Esophagus (tissue), 2 donors: ENCODE measurements at regions not wholly inside any gene's neighbourhood (a gene's known extent, or its start where the extent isn't known, plus 50 kb on each side); places are given as distances from the start of the nearest gene placed in this dataset.
"Not testable (repeated sequence)": the region's sequence is repeated elsewhere in the genome, so short reads cannot be mapped to it uniquely, and the experiment has no call there.

Experiments
- H3K27ac ChIP-seq, 2 donors: one replicate each; pipeline ENCODE4 v1.5.1; 2013; ENCODE audit warnings: low read depth in 2 of 2, mild to moderate bottlenecking in 2 of 2, inconsistent platforms in 1 of 2, low read length in 1 of 2, moderate library complexity in 1 of 2
- H3K27me3 ChIP-seq, 2 donors: one replicate each; pipeline ENCODE4 v1.6.1; 2013; ENCODE audit warnings: low read length in 2 of 2, control low read depth in 1 of 2, mild to moderate bottlenecking in 1 of 2; ENCODE audit not compliant: insufficient read depth in 2 of 2, control insufficient read depth in 1 of 2
- H3K36me3 ChIP-seq, 2 donors: one replicate each; pipeline ENCODE4 v1.6.1; 2013; ENCODE audit warnings: low read length in 1 of 2; ENCODE audit not compliant: control insufficient read depth in 2 of 2, insufficient read depth in 2 of 2
- H3K4me1 ChIP-seq, 2 donors: one replicate each; pipeline ENCODE4 v1.6.1; 2013; ENCODE audit warnings: low read length in 1 of 2; ENCODE audit not compliant: control insufficient read depth in 2 of 2, insufficient read depth in 2 of 2
- H3K4me3 ChIP-seq, 2 donors: one replicate each; pipeline ENCODE4 v1.5.1; 2013; ENCODE audit warnings: low read length in 2 of 2, mild to moderate bottlenecking in 2 of 2, low read depth in 1 of 2, moderate library complexity in 1 of 2
- H3K9me3 ChIP-seq, 2 donors: one replicate each; pipeline ENCODE4 v1.6.1; 2013; ENCODE audit warnings: mild to moderate bottlenecking in 2 of 2, low read depth in 1 of 2, low read length in 1 of 2, moderate library complexity in 1 of 2; ENCODE audit not compliant: control insufficient read depth in 2 of 2, insufficient read depth in 1 of 2
- WGBS, 2 donors: extraction: QIAGEN DNeasy Blood & Tissue Kit; methylation state at CpG; one replicate each; pipeline ENCODE4 v1.1.7; 2013; 5-methylcytosine and 5-hydroxymethylcytosine counted together
- donor health status: healthy with polysubstance abuse.
- donor health status: Bipolar disorder and iron deficiency.

DNA sequence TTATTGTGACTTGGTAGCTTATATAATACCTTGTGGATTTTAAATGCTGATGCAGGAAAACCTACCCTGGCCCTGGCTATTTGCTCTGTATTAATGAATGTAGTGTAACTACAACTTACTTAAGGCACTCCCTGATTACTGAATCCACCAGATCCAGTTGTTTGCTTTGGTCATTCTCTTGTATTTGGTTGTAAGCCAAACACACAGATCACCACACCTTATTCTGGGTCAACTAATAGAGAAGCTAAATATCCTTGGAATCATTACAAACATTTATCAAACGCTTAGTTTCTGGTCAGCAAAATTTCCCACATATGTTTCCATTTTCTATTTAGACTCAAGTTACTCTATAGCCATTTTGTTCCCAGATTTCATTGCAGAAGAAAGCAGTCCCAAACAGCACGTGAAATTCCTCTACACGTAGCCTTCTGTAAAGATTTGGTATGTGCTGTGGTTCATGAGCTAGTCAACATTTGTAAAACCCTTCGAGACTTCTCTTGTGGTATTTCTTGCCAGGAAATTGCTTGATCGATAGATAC, 322.6 kb downstream of the MEX3B start:
- Histone ChIP-seq H3K27me3 (no peaks in the 10 kb centered on the region), H3K36me3 (no peaks in the 10 kb centered on the region), H3K9me3 (no peaks in the 10 kb centered on the region), H3K4me1 (peaks cover 0 to 5% of the 10 kb centered on the region in 2 donors), H3K27ac (no peak overlapping the region), H3K4me3 (no peak overlapping the region)
- WGBS, 2 donors, result 42 to 59% methylated on average over 5 of the region's 5 CpGs

DNA sequence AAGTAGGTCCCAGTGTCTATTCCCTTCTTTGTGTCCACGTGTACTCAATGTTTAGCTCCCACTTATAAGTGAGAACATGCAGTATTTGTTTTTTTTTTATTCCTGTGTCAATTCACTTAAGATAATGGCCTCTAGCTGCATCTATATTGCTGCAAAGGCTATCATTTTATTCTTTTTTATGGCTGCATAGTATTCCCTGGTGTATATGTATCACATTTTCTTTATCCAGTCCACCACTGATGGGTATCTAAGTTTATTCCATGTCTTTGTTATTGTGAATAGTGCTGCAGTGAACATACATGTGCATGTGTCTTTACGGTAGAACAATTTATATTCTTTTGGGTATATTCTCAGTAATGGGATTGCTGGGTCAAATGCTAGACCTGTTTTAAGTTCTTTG, 329.4 kb downstream of the MEX3B start:
- not testable (repeated sequence) for H3K9me3 ChIP-seq, H3K4me1 ChIP-seq, H3K27ac ChIP-seq, H3K4me3 ChIP-seq, H3K27me3 ChIP-seq, H3K36me3 ChIP-seq
- 89 to 91% methylated on average over 2 of the region's 2 CpGs for WGBS, 2 donors

DNA sequence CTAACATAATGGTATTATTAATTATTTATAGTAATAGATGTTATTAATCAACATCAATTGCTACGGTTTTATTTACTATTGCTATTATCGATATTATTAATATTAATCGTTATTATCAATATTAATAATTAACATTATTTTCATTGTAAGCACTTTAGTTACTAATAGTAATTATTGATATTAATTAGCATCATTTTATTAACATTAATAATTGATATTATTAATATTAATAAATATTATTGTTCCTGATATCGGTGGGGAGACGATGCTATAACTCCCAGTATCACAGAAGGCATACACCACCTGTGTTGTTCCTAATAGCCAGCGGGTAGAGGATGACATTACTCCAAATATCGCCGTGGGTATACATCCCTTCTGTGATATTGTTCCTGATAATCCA, 335.5 kb downstream of the MEX3B start:
- WGBS, 2 donors, result 96% methylated on average over 8 of the region's 8 CpGs
- no peaks in the 10 kb centered on the region for H3K27me3 ChIP-seq
- no peak overlapping the region for H3K4me3 ChIP-seq
- no peak overlapping the region for H3K27ac ChIP-seq
- no peaks in the 10 kb centered on the region for H3K9me3 ChIP-seq
- H3K4me1 ChIP-seq, result no peaks in the 10 kb centered on the region
- H3K36me3 ChIP-seq, result no peaks in the 10 kb centered on the region

DNA sequence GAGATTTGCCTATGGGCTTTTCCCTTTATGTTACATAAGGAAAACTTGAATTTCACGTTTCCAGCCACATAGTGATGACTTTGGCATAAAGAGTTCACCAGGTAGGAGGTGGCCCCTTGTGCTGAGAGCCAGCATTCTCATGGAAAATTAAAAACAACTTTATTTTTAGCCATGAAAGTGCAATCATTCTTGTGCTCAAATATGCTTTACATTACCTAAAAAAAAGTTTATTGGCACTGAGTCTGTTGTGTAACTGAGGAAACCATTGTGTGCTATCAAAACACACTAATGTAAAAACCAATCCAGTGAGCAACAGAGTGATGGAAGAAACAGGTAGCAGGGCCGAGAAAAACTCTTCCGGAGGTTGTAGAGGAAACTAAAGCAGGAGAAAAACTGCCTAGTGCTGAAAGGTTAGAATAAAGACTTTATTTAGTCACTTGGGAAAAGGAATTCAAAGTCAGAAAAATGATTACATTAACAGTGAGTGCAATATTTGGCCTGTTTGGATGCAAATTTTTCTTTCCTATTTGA, 332.9 kb upstream of the TMC3 start:
- not testable (repeated sequence) for H3K27ac ChIP-seq, H3K36me3 ChIP-seq
- 29 to 33% methylated on average over 3 of the region's 3 CpGs for WGBS, 2 donors

DNA sequence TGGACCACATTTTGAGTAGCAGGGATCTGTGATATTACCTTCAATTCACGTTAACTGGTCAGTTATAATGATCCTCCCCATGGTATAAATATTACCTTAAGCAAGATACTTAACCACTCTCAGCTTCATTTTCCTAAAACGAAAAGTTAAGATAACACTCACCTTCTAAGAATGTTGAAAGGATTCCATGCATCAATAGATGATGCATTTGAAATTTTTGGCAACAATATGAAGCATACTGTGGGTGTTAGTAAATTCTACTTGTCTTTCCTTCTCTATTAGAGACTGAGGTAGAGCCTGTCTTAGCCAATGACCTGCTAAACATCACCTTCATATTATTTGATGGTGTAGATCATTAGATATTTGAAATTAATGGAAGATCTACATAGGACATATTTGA, 331.7 kb upstream of the TMC3 start:
- not testable (repeated sequence) for H3K9me3 ChIP-seq, H3K36me3 ChIP-seq, H3K4me3 ChIP-seq, H3K27me3 ChIP-seq, H3K4me1 ChIP-seq, H3K27ac ChIP-seq
- WGBS, 2 donors, result 58 to 65% methylated on average over 2 of the region's 2 CpGs

More for the DNA sequence above, 332.9 kb upstream of the TMC3 start:
- not testable (repeated sequence) for H3K9me3 ChIP-seq, H3K4me1 ChIP-seq, H3K4me3 ChIP-seq, H3K27me3 ChIP-seq

DNA sequence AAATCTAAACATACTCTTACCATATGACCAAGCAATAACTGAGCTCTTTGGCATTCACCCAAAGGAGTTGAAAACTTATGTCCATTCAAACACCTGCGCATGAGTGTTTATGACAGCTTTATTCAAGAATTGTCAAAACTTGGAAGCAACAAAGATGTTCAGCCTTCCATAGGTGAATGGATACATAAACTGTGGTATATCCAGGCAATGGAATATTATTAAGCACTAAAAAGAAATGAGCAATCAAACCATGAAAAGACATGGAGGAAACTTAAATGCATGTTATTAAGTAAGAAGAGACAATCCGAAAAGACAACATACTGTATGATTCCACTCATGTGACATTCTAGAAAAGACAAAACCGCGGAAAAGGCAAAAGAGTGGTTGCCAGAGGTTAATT, 312.0 kb upstream of the TMC3 start:
- Histone ChIP-seq H3K4me3 (no peak overlapping the region), H3K27me3 (no peaks in the 10 kb centered on the region), H3K9me3 (no peaks in the 10 kb centered on the region), H3K27ac (no peak overlapping the region), H3K36me3 (no peaks in the 10 kb centered on the region), H3K4me1 (no peaks in the 10 kb centered on the region)
- WGBS, 2 donors, result 86 to 87% methylated on average over 4 of the region's 4 CpGs

DNA sequence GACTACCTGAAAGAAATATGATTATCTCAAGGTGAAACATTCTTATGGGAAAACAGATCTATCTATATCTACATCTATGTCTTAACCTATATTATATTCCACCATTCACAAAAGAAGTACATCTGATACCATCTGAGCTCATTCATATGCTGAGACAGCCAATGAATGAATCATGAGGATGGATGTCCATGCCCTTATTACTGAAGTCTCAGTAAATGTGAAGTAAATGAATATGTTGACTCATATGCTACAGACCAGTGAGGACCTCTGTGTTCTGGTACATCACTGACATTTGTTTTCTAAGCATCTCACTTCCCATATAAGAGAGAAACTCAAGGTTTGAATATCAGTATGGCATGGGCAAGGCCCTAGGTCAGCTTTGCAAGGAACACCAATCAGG, 311.2 kb upstream of the TMC3 start:
- Histone ChIP-seq H3K27ac (no peak overlapping the region), H3K27me3 (no peaks in the 10 kb centered on the region), H3K4me3 (no peak overlapping the region), H3K36me3 (no peaks in the 10 kb centered on the region), H3K4me1 (no peaks in the 10 kb centered on the region), H3K9me3 (no peaks in the 10 kb centered on the region)

DNA sequence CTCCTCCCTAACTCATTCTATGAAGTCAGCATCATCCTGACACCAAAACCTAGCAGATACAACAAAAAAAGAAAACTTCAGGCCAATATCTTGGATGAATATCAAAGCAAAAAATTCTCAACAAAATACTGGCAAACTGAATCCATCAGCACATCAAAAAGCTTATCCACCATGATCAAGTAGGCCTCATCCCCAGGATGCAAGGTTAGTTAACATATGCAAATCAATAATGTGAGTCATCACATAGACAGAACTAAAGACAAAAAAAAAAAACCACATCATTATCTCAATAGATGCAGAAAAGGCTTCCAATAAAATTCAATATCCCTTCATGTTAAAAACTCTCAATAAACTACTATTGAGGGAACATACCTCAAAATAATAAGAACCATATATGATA, 306.8 kb upstream of the TMC3 start:
- Histone ChIP-seq H3K4me3 (no peak overlapping the region), H3K9me3 (no peaks in the 10 kb centered on the region)

DNA sequence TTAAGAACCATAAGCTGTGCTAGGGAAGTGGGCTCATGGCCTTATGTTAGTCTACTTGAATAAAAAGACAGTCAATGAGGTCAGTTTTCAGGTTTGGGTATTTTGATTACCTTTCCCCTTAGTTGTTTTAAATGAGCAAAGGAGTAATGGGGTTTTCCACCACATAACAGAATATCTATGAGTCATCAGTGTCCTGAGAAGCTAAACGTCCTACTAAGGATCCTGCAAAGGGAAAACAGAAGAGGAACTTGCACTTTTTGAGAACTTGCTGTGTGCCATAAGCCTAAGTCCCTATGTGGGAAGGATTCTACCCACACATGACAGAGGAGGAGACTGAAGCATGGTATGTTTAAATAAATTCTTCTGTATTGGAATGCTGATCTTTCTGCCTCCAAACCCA, 292.8 kb upstream of the TMC3 start:
- Histone ChIP-seq H3K36me3 (no peaks in the 10 kb centered on the region), H3K27ac (no peak overlapping the region), H3K9me3 (no peaks in the 10 kb centered on the region), H3K4me1 (no peaks in the 10 kb centered on the region), H3K4me3 (no peak overlapping the region), H3K27me3 (peaks cover 0 to 2% of the 10 kb centered on the region in 2 donors)
- WGBS, 2 donors, result 4 to 6% methylated on average over 1 of the region's 1 CpG

More for the DNA sequence above, 306.8 kb upstream of the TMC3 start:
- no peaks in the 10 kb centered on the region for H3K27me3 ChIP-seq
- no peak overlapping the region for H3K27ac ChIP-seq
- no peaks in the 10 kb centered on the region for H3K36me3 ChIP-seq
- no peaks in the 10 kb centered on the region for H3K4me1 ChIP-seq

DNA sequence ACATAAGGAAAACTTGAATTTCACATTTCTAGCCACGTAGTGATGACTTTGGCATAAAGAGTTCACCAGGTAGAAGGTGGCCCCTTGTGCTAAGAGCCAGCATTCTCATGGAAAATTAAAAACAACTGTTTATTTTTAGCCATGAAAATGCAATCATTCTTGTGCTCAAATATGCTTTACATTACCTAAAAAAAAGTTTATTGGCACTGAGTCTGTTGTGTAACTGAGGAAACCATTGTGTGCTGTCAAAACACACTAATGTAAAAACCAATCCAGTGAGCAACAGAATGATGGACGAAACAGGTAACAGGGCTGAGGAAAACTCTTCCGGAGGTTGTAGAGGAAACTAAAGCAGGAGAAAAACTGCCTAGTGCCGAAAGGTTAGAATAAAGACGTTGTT, 287.0 kb upstream of the TMC3 start:
- Histone ChIP-seq H3K27ac (no peak overlapping the region), H3K36me3 (no peaks in the 10 kb centered on the region), H3K27me3 (peaks cover 0 to 2% of the 10 kb centered on the region in 2 donors), H3K4me3 (no peak overlapping the region), H3K9me3 (no peaks in the 10 kb centered on the region), H3K4me1 (no peaks in the 10 kb centered on the region)
- WGBS, 2 donors, result 70 to 71% methylated on average over 5 of the region's 5 CpGs
